HCT116 (cell line): ENCODE measurements at regions not wholly inside any gene's neighbourhood (a gene's known extent, or its start where the extent isn't known, plus 50 kb on each side); places are given as distances from the start of the nearest gene placed in this dataset.

Experiments
- ATAC-seq: fragments of 200-7000 bp; cut with Tn5 transposase; 2 replicates; pipeline ENCODE4 v1.9.1; 2020; ENCODE audit warnings: mild to moderate bottlenecking, moderate library complexity
- BruUV-seq: library from RNA; stranded (reverse); fragments of 400-500 nt; replicated peaks from 2 replicates; lab custom pipeline; 2021; lab: Mats Ljungman, UMichigan
- CTCF ChIA-PET: fragments of 300-600 bp; sonication (Branson Sonifier 250); formaldehyde crosslinking; loops from one replicate; lab custom pipeline; 2021; ENCODE audit warnings: antibody characterized with exemption; lab: Charles Lee
- POLR2A ChIA-PET: fragments of 300-600, 350-600 bp; sonication (Branson Sonifier 250); formaldehyde crosslinking; loops from one replicate; lab custom pipeline; 2021; ENCODE audit warnings: antibody characterized with exemption; lab: Charles Lee
- RAD21 ChIA-PET, 2 experiments: fragments of 300-600 bp; sonication (Branson Sonifier 250); formaldehyde crosslinking; loops; one replicate each; lab custom pipeline; 2023; ENCODE audit warnings: low total read pairs in 2 of 2; ENCODE audit not compliant: uncharacterized antibody in 2 of 2, unreplicated experiment in 2 of 2, low non-redundant PET in 1 of 2; lab: Charles Lee
- DNase-seq: peaks from one replicate; pipeline ENCODE4 v3.0.0-alpha.2; 2010; ENCODE audit warnings: low read depth, low spot score
- H2AFZ ChIP-seq: fragments of 200-600 bp; shearing (Covaris generic), sonication (generic); 2 replicates; pipeline ENCODE4 v1.6.1; 2017; ENCODE audit warnings: low read depth, mixed run types, mixed read lengths, antibody characterized with exemption, low read length; ENCODE audit not compliant: poor library complexity, severe bottlenecking
- H3K27ac ChIP-seq: 2 replicates; pipeline ENCODE4 v1.5.1; 2012; ENCODE audit warnings: low read depth, low read length
- H3K27me3 ChIP-seq: fragments of 200-600 bp; sonication (generic); 2 replicates; pipeline ENCODE4 v1.6.1; 2016; ENCODE audit warnings: mixed run types, low read length, mixed read lengths; ENCODE audit not compliant: insufficient read depth
- H3K36me3 ChIP-seq, 2 experiments: fragments of 200-500 bp in 1 of 2; fragments of 200-600 bp in 1 of 2; sonication (Bioruptor generic) in 1 of 2; sonication (generic) in 1 of 2; 2 replicates each; pipeline versions ENCODE4 v1.5.1 to v1.6.1; 2014 to 2016; ENCODE audit warnings: low read length in 2 of 2, inconsistent platforms in 1 of 2, mixed read lengths in 1 of 2, mixed run types in 1 of 2; ENCODE audit not compliant: insufficient read depth in 2 of 2, control insufficient read depth in 1 of 2
- H3K4me1 ChIP-seq, 2 experiments: fragments of 200-600 bp in 1 of 2; sonication (generic) in 1 of 2; 2 replicates each; pipeline versions ENCODE4 v1.5.1 to v1.6.1; 2012 to 2017; ENCODE audit warnings: low read length in 2 of 2, inconsistent platforms in 1 of 2, mild to moderate bottlenecking in 1 of 2, mixed read lengths in 1 of 2, mixed run types in 1 of 2, moderate library complexity in 1 of 2; ENCODE audit not compliant: insufficient read depth in 2 of 2, control insufficient read depth in 1 of 2
- H3K4me2 ChIP-seq: fragments of 200-600 bp; sonication (generic); 2 replicates; pipeline ENCODE4 v1.6.1; 2017; ENCODE audit warnings: mixed run types, low read length, mixed read lengths
- H3K4me3 ChIP-seq, 2 experiments: fragments of 200-600 bp in 1 of 2; sonication (generic) in 1 of 2; replicated peaks in 1 of 2; 2 replicates each; pipeline ENCODE4 v1.5.1; 2011 to 2016; ENCODE audit warnings: low read length in 2 of 2, control low read depth in 1 of 2, low read depth in 1 of 2, mild to moderate bottlenecking in 1 of 2, mixed read lengths in 1 of 2, mixed run types in 1 of 2
- H3K79me2 ChIP-seq: fragments of 200-600 bp; sonication (generic); 2 replicates; pipeline ENCODE4 v1.6.1; 2017; ENCODE audit warnings: mild to moderate bottlenecking, mixed run types, low read length, moderate library complexity, mixed read lengths; ENCODE audit not compliant: insufficient read depth
- H3K9ac ChIP-seq: fragments of 200-600 bp; sonication (generic); 2 replicates; pipeline ENCODE4 v1.6.1; 2016; ENCODE audit warnings: low read length, mixed read lengths
- H3K9me2 ChIP-seq: fragments of 200-600 bp; sonication (generic), shearing (Covaris generic); 2 replicates; pipeline ENCODE4 v1.6.1; 2017; ENCODE audit warnings: mixed run types, mild to moderate bottlenecking, moderate library complexity; ENCODE audit not compliant: insufficient read depth
- H3K9me3 ChIP-seq, 2 experiments: fragments of 200-500 bp in 1 of 2; fragments of 200-600 bp in 1 of 2; sonication (Bioruptor generic) in 1 of 2; sonication (generic) in 1 of 2; 2 replicates each; pipeline ENCODE4 v1.6.1; 2014 to 2017; ENCODE audit warnings: low read length in 2 of 2, mixed read lengths in 2 of 2, inconsistent platforms in 1 of 2, low read depth in 1 of 2, mild to moderate bottlenecking in 1 of 2, mixed run types in 1 of 2, moderate library complexity in 1 of 2; ENCODE audit not compliant: control insufficient read depth in 1 of 2, insufficient read depth in 1 of 2
- H4K20me1 ChIP-seq: fragments of 200-600 bp; sonication (generic), shearing (Covaris generic); 2 replicates; pipeline ENCODE4 v1.6.1; 2017; ENCODE audit warnings: mixed run types, mild to moderate bottlenecking, moderate library complexity; ENCODE audit not compliant: insufficient read depth
- EZH2 ChIP-seq: fragments of 200-600 bp; sonication (generic); IDR thresholded peaks from 2 replicates; pipeline ENCODE4 v1.6.1; 2017; ENCODE audit warnings: antibody characterized with exemption, mixed run types
- POLR2AphosphoS5 ChIP-seq: IDR thresholded peaks from 2 replicates; pipeline ENCODE4 v1.6.1; 2011; ENCODE audit warnings: mild to moderate bottlenecking, low read depth, low read length, moderate library complexity
- RAD21 ChIP-seq: IDR thresholded peaks from 2 replicates; pipeline ENCODE4 v1.6.1; 2012; ENCODE audit warnings: low read depth, mild to moderate bottlenecking
- SIN3A ChIP-seq: IDR thresholded peaks from 2 replicates; pipeline ENCODE4 v1.6.1; 2012; ENCODE audit warnings: low read depth
- SRF ChIP-seq: IDR thresholded peaks from 2 replicates; pipeline ENCODE4 v1.6.1; 2012; ENCODE audit warnings: low read depth
- ZFX ChIP-seq: fragments of 450-650 bp; IDR thresholded peaks from 2 replicates; pipeline ENCODE4 v1.6.1; 2017
- intact Hi-C: fragments of 100-400 bp; cut with micrococcal nuclease; formaldehyde crosslinking; loops from 2 replicates; pipeline ENCODE4 v1.10.0; 2022
- TF ChIP-seq, protein P1 (sequence below): IDR thresholded peaks from 2 replicates; pipeline ENCODE4 v1.6.1; 2012
- TF ChIP-seq, protein P2 (sequence below): IDR thresholded peaks from 2 replicates; pipeline ENCODE4 v1.6.1; 2012; ENCODE audit warnings: low read depth
- TF ChIP-seq, protein P3 (sequence below): IDR thresholded peaks from 2 replicates; pipeline ENCODE4 v1.6.1; 2011; ENCODE audit warnings: mild to moderate bottlenecking, low read length, moderate library complexity; ENCODE audit not compliant: insufficient replicate concordance; ENCODE audit errors: extremely low read depth

DNA sequence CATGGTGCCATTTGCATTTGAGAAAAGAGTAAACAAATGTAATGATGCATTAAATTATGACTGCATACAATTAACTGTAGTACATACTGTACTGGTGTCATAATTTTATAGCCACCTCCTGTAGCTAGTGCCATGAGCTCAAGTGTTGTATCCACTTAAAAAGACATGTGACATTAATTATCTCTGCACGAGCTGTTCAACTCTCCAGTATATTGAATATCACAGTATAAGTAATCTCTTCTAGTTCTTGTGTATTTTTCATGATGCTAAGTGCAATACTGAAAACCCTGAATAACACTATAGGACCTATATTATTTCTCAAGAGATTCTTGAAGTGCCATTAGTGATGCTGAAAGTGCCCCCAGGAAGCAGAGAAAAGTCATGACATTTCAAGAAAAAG lies 387.3 kb downstream of the PCDH17 start:
- H3K9me3 ChIP-seq, result peaks cover 10 to 21% of the 10 kb centered on the region in 2 experiments; a peak in 2 of 4 replicates
- H3K9ac ChIP-seq, result no peak overlapping the region
- no peaks in the 10 kb centered on the region for H3K27me3 ChIP-seq
- DNase-seq (no peak), ATAC-seq (no peak)
- RAD21 ChIA-PET, result no interaction called here
- intact Hi-C loops, result no loop called here
- no peaks in the 10 kb centered on the region for H3K4me1 ChIP-seq
- no peak overlapping the region for H3K4me3 ChIP-seq
- H3K79me2 ChIP-seq, result no peaks in the 10 kb centered on the region
- CTCF ChIA-PET, result no interaction called here
- POLR2A ChIA-PET, result no interaction called here
- no TSS peak for BruUV-seq
- no peak overlapping the region for H3K27ac ChIP-seq
- no peaks in the 10 kb centered on the region for H3K36me3 ChIP-seq
- TF ChIP-seq SRF (no peak), ZFX (no peak), POLR2AphosphoS5 (no peak), SIN3A (no peak), RAD21 (no peak), EZH2 (no peak)
- TF ChIP-seq, protein P1, sequence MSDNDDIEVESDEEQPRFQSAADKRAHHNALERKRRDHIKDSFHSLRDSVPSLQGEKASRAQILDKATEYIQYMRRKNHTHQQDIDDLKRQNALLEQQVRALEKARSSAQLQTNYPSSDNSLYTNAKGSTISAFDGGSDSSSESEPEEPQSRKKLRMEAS, result no peak
- TF ChIP-seq, protein P2, sequence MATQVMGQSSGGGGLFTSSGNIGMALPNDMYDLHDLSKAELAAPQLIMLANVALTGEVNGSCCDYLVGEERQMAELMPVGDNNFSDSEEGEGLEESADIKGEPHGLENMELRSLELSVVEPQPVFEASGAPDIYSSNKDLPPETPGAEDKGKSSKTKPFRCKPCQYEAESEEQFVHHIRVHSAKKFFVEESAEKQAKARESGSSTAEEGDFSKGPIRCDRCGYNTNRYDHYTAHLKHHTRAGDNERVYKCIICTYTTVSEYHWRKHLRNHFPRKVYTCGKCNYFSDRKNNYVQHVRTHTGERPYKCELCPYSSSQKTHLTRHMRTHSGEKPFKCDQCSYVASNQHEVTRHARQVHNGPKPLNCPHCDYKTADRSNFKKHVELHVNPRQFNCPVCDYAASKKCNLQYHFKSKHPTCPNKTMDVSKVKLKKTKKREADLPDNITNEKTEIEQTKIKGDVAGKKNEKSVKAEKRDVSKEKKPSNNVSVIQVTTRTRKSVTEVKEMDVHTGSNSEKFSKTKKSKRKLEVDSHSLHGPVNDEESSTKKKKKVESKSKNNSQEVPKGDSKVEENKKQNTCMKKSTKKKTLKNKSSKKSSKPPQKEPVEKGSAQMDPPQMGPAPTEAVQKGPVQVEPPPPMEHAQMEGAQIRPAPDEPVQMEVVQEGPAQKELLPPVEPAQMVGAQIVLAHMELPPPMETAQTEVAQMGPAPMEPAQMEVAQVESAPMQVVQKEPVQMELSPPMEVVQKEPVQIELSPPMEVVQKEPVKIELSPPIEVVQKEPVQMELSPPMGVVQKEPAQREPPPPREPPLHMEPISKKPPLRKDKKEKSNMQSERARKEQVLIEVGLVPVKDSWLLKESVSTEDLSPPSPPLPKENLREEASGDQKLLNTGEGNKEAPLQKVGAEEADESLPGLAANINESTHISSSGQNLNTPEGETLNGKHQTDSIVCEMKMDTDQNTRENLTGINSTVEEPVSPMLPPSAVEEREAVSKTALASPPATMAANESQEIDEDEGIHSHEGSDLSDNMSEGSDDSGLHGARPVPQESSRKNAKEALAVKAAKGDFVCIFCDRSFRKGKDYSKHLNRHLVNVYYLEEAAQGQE, result no peak
- TF ChIP-seq, protein P3, sequence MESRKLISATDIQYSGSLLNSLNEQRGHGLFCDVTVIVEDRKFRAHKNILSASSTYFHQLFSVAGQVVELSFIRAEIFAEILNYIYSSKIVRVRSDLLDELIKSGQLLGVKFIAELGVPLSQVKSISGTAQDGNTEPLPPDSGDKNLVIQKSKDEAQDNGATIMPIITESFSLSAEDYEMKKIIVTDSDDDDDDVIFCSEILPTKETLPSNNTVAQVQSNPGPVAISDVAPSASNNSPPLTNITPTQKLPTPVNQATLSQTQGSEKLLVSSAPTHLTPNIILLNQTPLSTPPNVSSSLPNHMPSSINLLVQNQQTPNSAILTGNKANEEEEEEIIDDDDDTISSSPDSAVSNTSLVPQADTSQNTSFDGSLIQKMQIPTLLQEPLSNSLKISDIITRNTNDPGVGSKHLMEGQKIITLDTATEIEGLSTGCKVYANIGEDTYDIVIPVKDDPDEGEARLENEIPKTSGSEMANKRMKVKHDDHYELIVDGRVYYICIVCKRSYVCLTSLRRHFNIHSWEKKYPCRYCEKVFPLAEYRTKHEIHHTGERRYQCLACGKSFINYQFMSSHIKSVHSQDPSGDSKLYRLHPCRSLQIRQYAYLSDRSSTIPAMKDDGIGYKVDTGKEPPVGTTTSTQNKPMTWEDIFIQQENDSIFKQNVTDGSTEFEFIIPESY, result no peak
- H3K9me2 ChIP-seq, result no peaks in the 10 kb centered on the region
- no peak overlapping the region for H2AFZ ChIP-seq
- no peak overlapping the region for H3K4me2 ChIP-seq
- H4K20me1 ChIP-seq, result no peaks in the 10 kb centered on the region
